Liver (tissue), 8 donors: ENCODE measurements at regions not wholly inside any gene's neighbourhood (a gene's known extent, or its start where the extent isn't known, plus 50 kb on each side); places are given as distances from the start of the nearest gene placed in this dataset. TPM values are rescaled to one million over a fixed set of nuclear protein-coding genes. Genes with fewer than 3 reads are reported as not detected.

ENCODE experiments used
- DNase-seq: peaks from one replicate; pipeline ENCODE4 v3.0.0-alpha.2; 2017; ENCODE audit warnings: low spot score
- H3K27ac ChIP-seq, 2 donors: one replicate each; pipeline ENCODE4 v1.7.0; 2013; ENCODE audit warnings: inconsistent platforms in 2 of 2, low read length in 2 of 2, control low read depth in 1 of 2, low read depth in 1 of 2, mild to moderate bottlenecking in 1 of 2
- H3K27me3 ChIP-seq, 4 donors: one replicate each; pipeline versions ENCODE4 v1.6.1 to v1.7.0; 2013; ENCODE audit warnings: low read length in 3 of 4, inconsistent platforms in 1 of 4, mild to moderate bottlenecking in 1 of 4, moderate library complexity in 1 of 4; ENCODE audit not compliant: control insufficient read depth in 4 of 4, insufficient read depth in 4 of 4
- H3K36me3 ChIP-seq, 4 donors: one replicate each; pipeline versions ENCODE4 v1.6.1 to v1.7.0; 2013; ENCODE audit warnings: low read length in 3 of 4, mild to moderate bottlenecking in 3 of 4, low read depth in 1 of 4, moderate library complexity in 1 of 4; ENCODE audit not compliant: control insufficient read depth in 4 of 4, insufficient read depth in 3 of 4
- H3K4me1 ChIP-seq, 4 donors: one replicate each; pipeline versions ENCODE4 v1.6.1 to v1.7.0; 2013; ENCODE audit warnings: low read length in 3 of 4, mild to moderate bottlenecking in 3 of 4, moderate library complexity in 1 of 4; ENCODE audit not compliant: control insufficient read depth in 4 of 4, insufficient read depth in 4 of 4
- H3K4me3 ChIP-seq, 3 donors: one replicate each; pipeline versions ENCODE4 v1.6.1 to v1.7.0; 2013; ENCODE audit warnings: low read length in 3 of 3, control low read depth in 1 of 3, low read depth in 1 of 3, mild to moderate bottlenecking in 1 of 3
- H3K9ac ChIP-seq, 2 donors: one replicate each; pipeline ENCODE4 v1.7.0; 2013; ENCODE audit warnings: low read length in 2 of 2, mild to moderate bottlenecking in 2 of 2, moderate library complexity in 2 of 2, control low read depth in 1 of 2, low read depth in 1 of 2
- H3K9me3 ChIP-seq, 4 donors: one replicate each; pipeline versions ENCODE4 v1.6.1 to v1.7.0; 2013; ENCODE audit warnings: low read length in 3 of 4; ENCODE audit not compliant: control insufficient read depth in 4 of 4
- NR2F2 ChIP-seq: IDR thresholded peaks from 2 replicates; pipeline ENCODE4 v1.6.1; 2016; ENCODE audit warnings: antibody characterized with exemption
- RAD21 ChIP-seq, 2 donors: IDR thresholded peaks; 2 replicates each; pipeline ENCODE4 v1.6.1; 2016; ENCODE audit warnings: antibody characterized with exemption in 2 of 2, mild to moderate bottlenecking in 2 of 2
- WGBS: extraction: QIAGEN DNeasy Blood & Tissue Kit; methylation state at CpG from one replicate; pipeline ENCODE4 v1.1.7; 2013; 5-methylcytosine and 5-hydroxymethylcytosine counted together
- small RNA-seq: library from RNA; depleted of rRNA; stranded (forward); fragments of <200 nt; gene quantifications from one replicate; pipeline ENCODE3, GENCODE V24; 2014
- donor health status: healthy.
- donor health status: healthy.
- donor health status: healthy.
- donor health status: healthy.

DNA sequence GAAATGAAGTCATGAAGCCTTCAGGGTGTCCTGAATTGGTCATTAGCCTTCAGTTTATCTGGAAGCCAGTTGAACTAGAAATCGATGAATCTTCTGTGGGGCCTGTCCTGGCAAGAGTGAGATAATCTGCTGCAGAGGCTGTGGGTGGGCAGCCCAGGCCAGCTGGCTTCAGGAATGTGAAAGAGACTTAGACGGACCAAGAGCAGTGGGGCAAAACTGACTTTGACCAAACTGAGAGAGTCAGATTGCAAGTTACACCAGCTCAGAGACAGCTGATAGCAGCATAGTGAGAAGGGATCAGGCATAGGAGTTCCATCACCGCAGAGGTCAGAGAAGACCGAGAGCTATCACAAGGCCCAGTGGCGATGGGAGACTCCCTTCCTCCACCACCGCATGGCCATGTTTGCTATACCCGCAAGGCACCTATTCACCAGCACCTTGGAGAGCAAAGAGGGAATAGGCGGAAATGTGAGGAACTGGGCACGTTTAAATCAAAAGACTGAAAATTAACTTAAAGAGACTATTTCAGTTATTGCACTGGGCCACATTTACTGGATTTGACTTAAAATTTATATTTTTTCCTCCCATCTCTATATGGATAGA, 50.0 kb upstream of the GLIS3 start:
- Histone ChIP-seq H3K4me1 (no peaks in the 10 kb centered on the region), H3K4me3 (no peak overlapping the region), H3K9ac (no peak overlapping the region), H3K36me3 (no peaks in the 10 kb centered on the region), H3K27ac (no peak overlapping the region), H3K27me3 (no peaks in the 10 kb centered on the region), H3K9me3 (no peaks in the 10 kb centered on the region)
- WGBS = 94% methylated on average over 9 of the region's 9 CpGs
- DNase-seq = no peak
- TF ChIP-seq NR2F2 (no peak), RAD21 (IDR thresholded peaks at IDR 0.05) (no peak)

Small RNAs in the stretch of these regions (small RNA-seq; reads per million reads assigned to genes)
- gene RNU6-694P = not detected
